ENCODE measurements at regions not wholly inside any gene's neighbourhood (a gene's known extent, or its start where the extent isn't known, plus 50 kb on each side); places are given as distances from the start of the nearest gene placed in this dataset.

DNA sequence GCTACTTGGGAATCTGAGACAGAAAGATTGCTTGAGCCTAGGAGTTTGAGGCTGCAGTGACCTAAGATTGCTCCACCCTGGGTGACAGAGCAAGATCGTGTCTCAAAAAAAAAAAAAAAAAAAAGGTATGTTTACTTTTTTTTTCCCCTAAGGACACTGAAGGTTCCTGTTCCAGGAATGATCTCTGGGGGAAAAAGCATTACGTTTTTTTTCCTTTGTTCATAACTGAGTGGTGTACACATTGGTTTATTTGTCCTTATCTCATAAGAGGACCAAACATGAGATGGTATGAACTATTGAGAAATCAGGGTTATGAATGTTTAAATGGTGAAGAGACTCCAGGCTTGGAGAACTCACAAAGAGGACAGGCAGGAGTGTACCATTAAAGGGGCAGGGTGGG, 120.4 kb upstream of the IL1RAPL2 start:
- Histone ChIP-seq H3K4me3 (no peak overlapping the region), H3K27me3 (no peaks in the 10 kb centered on the region), H3K4me1 (ENCODE audit: insufficient read depth) (no peaks in the 10 kb centered on the region), H3K27ac (no peak overlapping the region), H3K36me3 (no peaks in the 10 kb centered on the region), H3K9me3 (no peaks in the 10 kb centered on the region)
- TF ChIP-seq POLR2A (IDR thresholded peaks at IDR 0.05) (no peak), EP300 (IDR thresholded peaks at IDR 0.05) (no peak)
- TF ChIP-seq, protein P1, sequence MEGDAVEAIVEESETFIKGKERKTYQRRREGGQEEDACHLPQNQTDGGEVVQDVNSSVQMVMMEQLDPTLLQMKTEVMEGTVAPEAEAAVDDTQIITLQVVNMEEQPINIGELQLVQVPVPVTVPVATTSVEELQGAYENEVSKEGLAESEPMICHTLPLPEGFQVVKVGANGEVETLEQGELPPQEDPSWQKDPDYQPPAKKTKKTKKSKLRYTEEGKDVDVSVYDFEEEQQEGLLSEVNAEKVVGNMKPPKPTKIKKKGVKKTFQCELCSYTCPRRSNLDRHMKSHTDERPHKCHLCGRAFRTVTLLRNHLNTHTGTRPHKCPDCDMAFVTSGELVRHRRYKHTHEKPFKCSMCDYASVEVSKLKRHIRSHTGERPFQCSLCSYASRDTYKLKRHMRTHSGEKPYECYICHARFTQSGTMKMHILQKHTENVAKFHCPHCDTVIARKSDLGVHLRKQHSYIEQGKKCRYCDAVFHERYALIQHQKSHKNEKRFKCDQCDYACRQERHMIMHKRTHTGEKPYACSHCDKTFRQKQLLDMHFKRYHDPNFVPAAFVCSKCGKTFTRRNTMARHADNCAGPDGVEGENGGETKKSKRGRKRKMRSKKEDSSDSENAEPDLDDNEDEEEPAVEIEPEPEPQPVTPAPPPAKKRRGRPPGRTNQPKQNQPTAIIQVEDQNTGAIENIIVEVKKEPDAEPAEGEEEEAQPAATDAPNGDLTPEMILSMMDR (IDR thresholded peaks at IDR 0.05): no peak
- 67 to 72% (median 69%) methylated on average over 2 of the region's 2 CpGs for WGBS, 3 donors
- intact Hi-C loops (cut with DNase I): no loop called here
- no peak for DNase-seq

DNA sequence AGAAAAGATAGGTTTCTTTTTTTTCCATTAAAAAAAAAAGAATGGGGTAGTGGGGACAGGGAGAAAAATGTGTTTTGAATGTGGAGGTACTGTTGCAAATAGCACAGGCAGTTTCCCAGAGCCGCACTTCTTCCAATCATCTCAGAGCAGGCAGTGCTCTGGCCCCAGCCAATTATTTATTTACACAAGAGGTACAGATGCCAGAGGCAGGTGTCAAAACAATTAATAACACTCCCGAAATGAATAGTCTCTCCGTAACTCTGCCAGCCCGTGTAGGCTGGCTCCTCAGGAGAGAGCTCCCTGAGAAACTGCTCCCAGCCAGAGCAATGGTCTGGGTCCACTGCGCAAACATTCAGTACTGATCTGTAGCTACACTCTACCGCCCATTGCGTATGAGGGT, 130.8 kb upstream of the IL1RAPL2 start:
- TF ChIP-seq, protein P1 (IDR thresholded peaks at IDR 0.05): no peak
- TF ChIP-seq POLR2A (IDR thresholded peaks at IDR 0.05): no peak
- no peak for TF ChIP-seq EP300 (IDR thresholded peaks at IDR 0.05)
- H3K4me1 ChIP-seq (ENCODE audit: insufficient read depth): no peaks in the 10 kb centered on the region
- H3K36me3 ChIP-seq: no peaks in the 10 kb centered on the region
- 51 to 60% (median 56%) methylated on average over 7 of the region's 7 CpGs for WGBS, 3 donors
- no peaks in the 10 kb centered on the region for H3K9me3 ChIP-seq
- DNase-seq: no peak
- intact Hi-C loops (cut with DNase I): no loop called here
- H3K4me3 ChIP-seq: no peak overlapping the region
- H3K27ac ChIP-seq: no peak overlapping the region
- no peaks in the 10 kb centered on the region for H3K27me3 ChIP-seq

- Histone ChIP-seq H3K27me3 (no peaks in the 10 kb centered on the region), H3K36me3 (no peaks in the 10 kb centered on the region), H3K4me3 (no peak overlapping the region), H3K4me1 (ENCODE audit: insufficient read depth) (no peaks in the 10 kb centered on the region), H3K27ac (no peak overlapping the region), H3K9me3 (no peaks in the 10 kb centered on the region)
- DNase-seq: no peak
- intact Hi-C loops (cut with DNase I): no loop called here
- WGBS, 3 donors: 46 to 65% (median 52%) methylated on average over 3 of the region's 3 CpGs
- TF ChIP-seq, protein P1 (IDR thresholded peaks at IDR 0.05): no peak
- TF ChIP-seq POLR2A (IDR thresholded peaks at IDR 0.05): no peak
- no peak for TF ChIP-seq EP300 (IDR thresholded peaks at IDR 0.05)
Observed at GRCh38 chrX:104432321-104432720, 133.7 kb upstream of the IL1RAPL2 start.

DNA sequence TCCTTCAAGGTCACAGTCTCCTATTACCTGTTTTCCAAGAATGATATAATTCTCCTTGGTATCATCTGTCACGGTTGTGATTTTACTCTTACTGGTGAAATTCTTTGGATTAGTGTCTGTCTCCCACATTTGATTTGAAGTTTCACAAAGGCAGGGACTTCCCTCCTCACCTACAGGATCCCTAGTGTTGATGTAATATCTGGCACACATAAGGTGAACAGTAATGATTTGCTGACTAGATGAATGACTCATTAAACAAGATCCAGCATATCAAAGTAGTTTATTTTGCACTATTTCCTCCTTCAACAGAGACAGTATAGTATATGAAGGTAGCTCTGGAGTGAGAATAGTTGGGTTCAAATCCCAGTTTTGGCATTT, 135.3 kb upstream of the IL1RAPL2 start:
- H3K4me1 ChIP-seq (ENCODE audit: insufficient read depth): no peaks in the 10 kb centered on the region
- no peak overlapping the region for H3K4me3 ChIP-seq
- 34 to 40% (median 38%) methylated on average over 1 of the region's 1 CpG for WGBS, 3 donors
- no peaks in the 10 kb centered on the region for H3K9me3 ChIP-seq
- TF ChIP-seq POLR2A (IDR thresholded peaks at IDR 0.05) (no peak), EP300 (IDR thresholded peaks at IDR 0.05) (no peak)
- TF ChIP-seq, protein P1 (IDR thresholded peaks at IDR 0.05): no peak
- H3K27ac ChIP-seq: no peak overlapping the region
- H3K27me3 ChIP-seq: no peaks in the 10 kb centered on the region
- intact Hi-C loops (cut with DNase I): no loop called here
- no peak for DNase-seq
- H3K36me3 ChIP-seq: no peaks in the 10 kb centered on the region

Data from ovary (tissue), 7 donors.